WTC11 (cell line): ENCODE measurements at regions not wholly inside any gene's neighbourhood (a gene's known extent, or its start where the extent isn't known, plus 50 kb on each side); places are given as distances from the start of the nearest gene placed in this dataset.

Experiments
- ATAC-seq: fragments of 200-7000 bp; cut with Tn5 transposase; 2 replicates; pipeline ENCODE4 v1.10.0; 2021; ENCODE audit warnings: mild to moderate bottlenecking, moderate library complexity
- CTCF ChIA-PET: fragments of 300-600 bp; sonication (Branson Sonifier 250); formaldehyde crosslinking; loops from one replicate; lab custom pipeline; 2021; ENCODE audit warnings: antibody characterized with exemption; lab: Charles Lee
- POLR2A ChIA-PET: fragments of 350-600 bp; sonication (Branson Sonifier 250); formaldehyde crosslinking; loops from one replicate; lab custom pipeline; 2021; ENCODE audit warnings: antibody characterized with exemption; lab: Charles Lee
- DNase-seq: peaks from one replicate; pipeline ENCODE4 v3.0.0; 2021; ENCODE audit warnings: low spot score
- H3K27ac Mint-ChIP-seq: 2 replicates; pipeline ENCODE4 v1.8.0; 2021; ENCODE audit warnings: mixed read lengths
- H3K27me3 Mint-ChIP-seq: 2 replicates; pipeline ENCODE4 v1.8.0; 2021; ENCODE audit warnings: low read depth, mild to moderate bottlenecking, moderate library complexity, mixed read lengths
- H3K36me3 Mint-ChIP-seq: 2 replicates; pipeline ENCODE4 v1.8.0; 2021; ENCODE audit warnings: mixed read lengths
- H3K4me1 Mint-ChIP-seq: 2 replicates; pipeline ENCODE4 v1.8.0; 2022; ENCODE audit warnings: mixed read lengths
- H3K4me3 Mint-ChIP-seq: 2 replicates; pipeline ENCODE4 v1.8.0; 2021; ENCODE audit warnings: mild to moderate bottlenecking, moderate library complexity, mixed read lengths
- H3K9me3 Mint-ChIP-seq: 2 replicates; pipeline ENCODE4 v1.8.0; 2021; ENCODE audit warnings: mixed read lengths
- E2F1 ChIP-seq: sonication (generic); formaldehyde crosslinking; IDR thresholded peaks from 2 replicates; pipeline ENCODE4 v1.8.0; 2022; ENCODE audit warnings: mild to moderate bottlenecking, missing genetic modification reagents
- FOXP1 ChIP-seq: sonication (generic); formaldehyde crosslinking; IDR thresholded peaks from 2 replicates; pipeline ENCODE4 v1.8.0; 2022; ENCODE audit warnings: missing genetic modification reagents, mild to moderate bottlenecking, moderate library complexity, borderline replicate concordance
- FOXP4 ChIP-seq: sonication (generic); formaldehyde crosslinking; IDR thresholded peaks from 2 replicates; pipeline ENCODE4 v1.8.0; 2022; ENCODE audit warnings: mild to moderate bottlenecking, missing genetic modification reagents
- HMGA2 ChIP-seq: fragments of 250-450 bp; sonication (Bioruptor Pico); IDR thresholded peaks from 2 replicates; pipeline ENCODE4 v1.4.0; 2021; ENCODE audit warnings: mild to moderate bottlenecking, moderate library complexity
- IRF2 ChIP-seq: sonication (generic); formaldehyde crosslinking; IDR thresholded peaks from 2 replicates; pipeline ENCODE4 v1.8.0; 2022; ENCODE audit warnings: low read depth, missing genetic modification reagents, borderline replicate concordance
- MYBL2 ChIP-seq: sonication (generic); formaldehyde crosslinking; IDR thresholded peaks from 2 replicates; pipeline ENCODE4 v1.8.1; 2023; ENCODE audit warnings: mild to moderate bottlenecking, moderate library complexity, missing genetic modification reagents
- PREB ChIP-seq: sonication (generic); formaldehyde crosslinking; IDR thresholded peaks from 2 replicates; pipeline ENCODE4 v1.8.1; 2022; ENCODE audit warnings: mild to moderate bottlenecking, missing genetic modification reagents, moderate library complexity, borderline replicate concordance
- RELA ChIP-seq: sonication (generic); formaldehyde crosslinking; IDR thresholded peaks from 2 replicates; pipeline ENCODE4 v1.8.1; 2022; ENCODE audit warnings: missing genetic modification reagents, mild to moderate bottlenecking, borderline replicate concordance
- SMAD3 ChIP-seq: sonication (generic); formaldehyde crosslinking; IDR thresholded peaks from 2 replicates; pipeline ENCODE4 v1.8.0; 2022; ENCODE audit warnings: missing genetic modification reagents, mild to moderate bottlenecking, borderline replicate concordance
- SMAD4 ChIP-seq: sonication (generic); formaldehyde crosslinking; IDR thresholded peaks from 2 replicates; pipeline ENCODE4 v1.8.0; 2022; ENCODE audit warnings: mild to moderate bottlenecking, missing genetic modification reagents
- STAT6 ChIP-seq: sonication (generic); formaldehyde crosslinking; conservative IDR thresholded peaks from 2 replicates; pipeline ENCODE4 v1.8.1; 2023; ENCODE audit warnings: mild to moderate bottlenecking, low read depth, missing genetic modification reagents, moderate library complexity
- USF1 ChIP-seq: sonication (generic); formaldehyde crosslinking; IDR thresholded peaks from 2 replicates; pipeline ENCODE4 v1.8.0; 2022; ENCODE audit warnings: mild to moderate bottlenecking, missing genetic modification reagents
- USF2 ChIP-seq: sonication (generic); formaldehyde crosslinking; IDR thresholded peaks from 2 replicates; pipeline ENCODE4 v1.8.1; 2023; ENCODE audit warnings: mild to moderate bottlenecking, missing genetic modification reagents, moderate library complexity
- ZNF396 ChIP-seq: fragments of 250-450 bp; sonication (Bioruptor Pico); IDR thresholded peaks from 2 replicates; pipeline ENCODE4 v1.8.0; 2021; ENCODE audit warnings: mild to moderate bottlenecking, moderate library complexity, borderline replicate concordance
- ZNF416 ChIP-seq: fragments of 250-450 bp; sonication (Bioruptor Pico); IDR thresholded peaks from 2 replicates; pipeline ENCODE4 v1.9.0; 2021; ENCODE audit warnings: mild to moderate bottlenecking, inconsistent platforms
- ZNF532 ChIP-seq: fragments of 250-450 bp; sonication (Bioruptor Pico); IDR thresholded peaks from 2 replicates; pipeline ENCODE4 v1.9.0; 2021; ENCODE audit warnings: mild to moderate bottlenecking, borderline replicate concordance
- ZNF671 ChIP-seq: fragments of 250-450 bp; sonication (Bioruptor Pico); IDR thresholded peaks from 2 replicates; pipeline ENCODE4 v1.8.0; 2021; ENCODE audit warnings: mild to moderate bottlenecking

- TF ChIP-seq E2F1 (CRISPR knock-in tag) (no peak), MYBL2 (CRISPR knock-in tag) (no peak), STAT6 (no peak), FOXP4 (CRISPR knock-in tag) (no peak), ZNF671 (CRISPR knock-in tag) (no peak), SMAD3 (no peak), SMAD4 (CRISPR knock-in tag) (no peak)
These were observed 471.4 kb upstream of the RBFOX1 start (continued) for GRCh38 chr16:6861135-6861814.

- H3K9me3 Mint-ChIP-seq: peaks cover 82% of the 10 kb centered on the region
- H3K36me3 Mint-ChIP-seq: peaks cover 77% of the 10 kb centered on the region
- ChIA-PET POLR2A (no interaction called here), CTCF (no interaction called here)
- no peak for DNase-seq
- H3K4me3 Mint-ChIP-seq: no peak overlapping the region
- H3K27me3 Mint-ChIP-seq: peaks cover 35% of the 10 kb centered on the region
- no peaks in the 10 kb centered on the region for H3K4me1 Mint-ChIP-seq
- no peak for ATAC-seq
- no peak for TF ChIP-seq USF2 (CRISPR knock-in tag)
- no peak for TF ChIP-seq USF1
- TF ChIP-seq IRF2 (CRISPR knock-in tag): no peak
- no peak for TF ChIP-seq HMGA2 (CRISPR knock-in tag)
- no peak for TF ChIP-seq ZNF532 (CRISPR knock-in tag)
- TF ChIP-seq PREB (CRISPR knock-in tag): no peak
- TF ChIP-seq ZNF671 (CRISPR knock-in tag): no peak
- no peak for TF ChIP-seq FOXP1
- no peak for TF ChIP-seq ZNF396 (CRISPR knock-in tag)
- TF ChIP-seq ZNF416 (CRISPR knock-in tag): no peak
- TF ChIP-seq RELA: no peak
- H3K27ac Mint-ChIP-seq: no peak overlapping the region
These were observed 475.1 kb upstream of the RBFOX1 start for GRCh38 chr16:6857575-6857974.
